ENCODE measurements at regions not wholly inside any gene's neighbourhood (a gene's known extent, or its start where the extent isn't known, plus 50 kb on each side); places are given as distances from the start of the nearest gene placed in this dataset.

GRCh38 chr6:51060262-51060762 lies 241.6 kb downstream of the TFAP2B start:
- TF ChIP-seq, protein P1, sequence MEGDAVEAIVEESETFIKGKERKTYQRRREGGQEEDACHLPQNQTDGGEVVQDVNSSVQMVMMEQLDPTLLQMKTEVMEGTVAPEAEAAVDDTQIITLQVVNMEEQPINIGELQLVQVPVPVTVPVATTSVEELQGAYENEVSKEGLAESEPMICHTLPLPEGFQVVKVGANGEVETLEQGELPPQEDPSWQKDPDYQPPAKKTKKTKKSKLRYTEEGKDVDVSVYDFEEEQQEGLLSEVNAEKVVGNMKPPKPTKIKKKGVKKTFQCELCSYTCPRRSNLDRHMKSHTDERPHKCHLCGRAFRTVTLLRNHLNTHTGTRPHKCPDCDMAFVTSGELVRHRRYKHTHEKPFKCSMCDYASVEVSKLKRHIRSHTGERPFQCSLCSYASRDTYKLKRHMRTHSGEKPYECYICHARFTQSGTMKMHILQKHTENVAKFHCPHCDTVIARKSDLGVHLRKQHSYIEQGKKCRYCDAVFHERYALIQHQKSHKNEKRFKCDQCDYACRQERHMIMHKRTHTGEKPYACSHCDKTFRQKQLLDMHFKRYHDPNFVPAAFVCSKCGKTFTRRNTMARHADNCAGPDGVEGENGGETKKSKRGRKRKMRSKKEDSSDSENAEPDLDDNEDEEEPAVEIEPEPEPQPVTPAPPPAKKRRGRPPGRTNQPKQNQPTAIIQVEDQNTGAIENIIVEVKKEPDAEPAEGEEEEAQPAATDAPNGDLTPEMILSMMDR (IDR thresholded peaks at IDR 0.05), result no peak
- no peak for TF ChIP-seq POLR2AphosphoS5 (IDR thresholded peaks at IDR 0.05; ENCODE audit: insufficient read depth in 1 of 2, low read depth in 1 of 2)

Data from vagina (tissue), 2 donors.